GM19438 (cell line): ENCODE measurements at regions not wholly inside any gene's neighbourhood (a gene's known extent, or its start where the extent isn't known, plus 50 kb on each side); places are given as distances from the start of the nearest gene placed in this dataset.
"Not testable (repeated sequence)": the region's sequence is repeated elsewhere in the genome, so short reads cannot be mapped to it uniquely, and the experiment has no call there.

Experiments
- ATAC-seq: cut with Tn5 transposase; IDR thresholded peaks from one replicate; pipeline ENCODE4 v1.9.1; 2021; ENCODE audit warnings: low read depth; ENCODE audit not compliant: unreplicated experiment

GRCh38 chrX:1062351-1062750, 150.1 kb downstream of the CRLF2 start:
- no peak for ATAC-seq

GRCh38 chrX:1060562-1060960, 151.9 kb downstream of the CRLF2 start:
- ATAC-seq: no peak

- no peak for ATAC-seq
Measured at GRCh38 chrX:1059576-1060561, 152.6 kb downstream of the CRLF2 start.

- ATAC-seq: not testable (repeated sequence)
Measured at GRCh38 chrX:1053600-1053999, 158.8 kb downstream of the CRLF2 start.

- ATAC-seq: no peak
Measured at GRCh38 chrX:1053072-1053471, 159.4 kb downstream of the CRLF2 start.

- ATAC-seq: no peak
Measured at GRCh38 chrX:1052021-1052420, 160.4 kb downstream of the CRLF2 start.

- ATAC-seq: no peak
Measured at GRCh38 chrX:1051421-1051820, 161.0 kb downstream of the CRLF2 start.

GRCh38 chrX:1045680-1046314, 166.7 kb downstream of the CRLF2 start:
- no peak for ATAC-seq

- no peak for ATAC-seq
Measured at GRCh38 chrX:1041091-1041490, 171.4 kb downstream of the CRLF2 start.

- not testable (repeated sequence) for ATAC-seq
Measured at GRCh38 chrX:1035931-1036330, 176.5 kb downstream of the CRLF2 start.

GRCh38 chrX:1035206-1035605, 177.2 kb downstream of the CRLF2 start:
- ATAC-seq: no peak

GRCh38 chrX:1034717-1035116, 177.7 kb downstream of the CRLF2 start:
- no peak for ATAC-seq

GRCh38 chrX:1031521-1032430, 180.7 kb downstream of the CRLF2 start:
- ATAC-seq: no peak

- ATAC-seq: no peak
Measured at GRCh38 chrX:1029494-1029893, 183.0 kb downstream of the CRLF2 start.

- no peak for ATAC-seq
Measured at GRCh38 chrX:1027680-1028079, 184.8 kb downstream of the CRLF2 start.

GRCh38 chrX:1027133-1027532, 185.3 kb downstream of the CRLF2 start:
- peak; percentile 36 for ATAC-seq

GRCh38 chrX:1026263-1027015, 186.0 kb downstream of the CRLF2 start:
- peak; percentile 64 for ATAC-seq

GRCh38 chrX:1025413-1025812, 187.0 kb downstream of the CRLF2 start:
- no peak for ATAC-seq

GRCh38 chrX:1023676-1024075, 188.8 kb downstream of the CRLF2 start:
- no peak for ATAC-seq
